Neural crest cell (in vitro differentiated cells): ENCODE measurements at regions not wholly inside any gene's neighbourhood (a gene's known extent, or its start where the extent isn't known, plus 50 kb on each side); places are given as distances from the start of the nearest gene placed in this dataset.

ENCODE experiments used
- DNase-seq: peaks from one replicate; pipeline ENCODE4 v3.0.0; 2021; ENCODE audit warnings: low read depth, mixed read lengths, low spot score
- H3K27ac Mint-ChIP-seq: one replicate; pipeline ENCODE4 v1.8.0; 2021; ENCODE audit warnings: mild to moderate bottlenecking, mixed read lengths; ENCODE audit not compliant: unreplicated experiment
- H3K27me3 Mint-ChIP-seq: 2 replicates; pipeline ENCODE4 v1.8.0; 2021; ENCODE audit warnings: low read depth, mild to moderate bottlenecking, mixed read lengths
- H3K36me3 Mint-ChIP-seq: 2 replicates; pipeline ENCODE4 v1.8.0; 2021; ENCODE audit warnings: low read depth, mild to moderate bottlenecking, mixed read lengths
- H3K4me1 Mint-ChIP-seq: 2 replicates; pipeline ENCODE4 v1.8.0; 2021; ENCODE audit warnings: mixed read lengths
- H3K4me3 Mint-ChIP-seq: one replicate; pipeline ENCODE4 v1.8.0; 2021; ENCODE audit warnings: mild to moderate bottlenecking, mixed read lengths
- H3K9me3 Mint-ChIP-seq: 2 replicates; pipeline ENCODE4 v1.8.0; 2021; ENCODE audit warnings: mixed read lengths
- TF ChIP-seq, protein P1 (sequence below): fragments of 200-600 bp; sonication (generic); conservative IDR thresholded peaks from 2 replicates; pipeline ENCODE4 v1.5.0; 2021; ENCODE audit warnings: antibody characterized with exemption, mild to moderate bottlenecking

DNA sequence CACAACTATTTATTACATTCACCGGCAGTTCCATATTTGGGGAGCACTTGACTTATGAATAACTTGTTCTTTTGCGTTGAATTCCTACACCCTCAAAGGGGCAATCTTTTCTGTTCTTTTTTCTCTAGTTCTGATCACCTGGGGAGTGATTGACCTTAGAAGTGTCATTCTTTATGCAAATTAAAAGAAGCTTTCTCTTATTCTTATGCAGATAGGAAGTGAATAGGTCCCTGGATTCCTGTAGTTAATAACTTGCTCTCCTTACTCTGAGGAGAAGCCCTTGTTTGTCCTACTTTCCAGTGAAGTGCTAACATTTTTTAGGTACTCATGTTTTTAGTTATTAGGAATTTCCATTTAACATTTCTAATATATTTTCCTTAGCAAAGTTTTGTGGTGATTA, 569.8 kb upstream of the LRRTM1 start:
- no peaks in the 10 kb centered on the region for H3K27me3 Mint-ChIP-seq
- H3K4me1 Mint-ChIP-seq, result no peaks in the 10 kb centered on the region
- H3K36me3 Mint-ChIP-seq, result no peaks in the 10 kb centered on the region
- H3K9me3 Mint-ChIP-seq, result peaks cover 3% of the 10 kb centered on the region
- H3K27ac Mint-ChIP-seq, result no peak overlapping the region
- TF ChIP-seq, protein P1, sequence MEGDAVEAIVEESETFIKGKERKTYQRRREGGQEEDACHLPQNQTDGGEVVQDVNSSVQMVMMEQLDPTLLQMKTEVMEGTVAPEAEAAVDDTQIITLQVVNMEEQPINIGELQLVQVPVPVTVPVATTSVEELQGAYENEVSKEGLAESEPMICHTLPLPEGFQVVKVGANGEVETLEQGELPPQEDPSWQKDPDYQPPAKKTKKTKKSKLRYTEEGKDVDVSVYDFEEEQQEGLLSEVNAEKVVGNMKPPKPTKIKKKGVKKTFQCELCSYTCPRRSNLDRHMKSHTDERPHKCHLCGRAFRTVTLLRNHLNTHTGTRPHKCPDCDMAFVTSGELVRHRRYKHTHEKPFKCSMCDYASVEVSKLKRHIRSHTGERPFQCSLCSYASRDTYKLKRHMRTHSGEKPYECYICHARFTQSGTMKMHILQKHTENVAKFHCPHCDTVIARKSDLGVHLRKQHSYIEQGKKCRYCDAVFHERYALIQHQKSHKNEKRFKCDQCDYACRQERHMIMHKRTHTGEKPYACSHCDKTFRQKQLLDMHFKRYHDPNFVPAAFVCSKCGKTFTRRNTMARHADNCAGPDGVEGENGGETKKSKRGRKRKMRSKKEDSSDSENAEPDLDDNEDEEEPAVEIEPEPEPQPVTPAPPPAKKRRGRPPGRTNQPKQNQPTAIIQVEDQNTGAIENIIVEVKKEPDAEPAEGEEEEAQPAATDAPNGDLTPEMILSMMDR, result no peak
- DNase-seq, result no peak
- H3K4me3 Mint-ChIP-seq, result no peak overlapping the region

DNA sequence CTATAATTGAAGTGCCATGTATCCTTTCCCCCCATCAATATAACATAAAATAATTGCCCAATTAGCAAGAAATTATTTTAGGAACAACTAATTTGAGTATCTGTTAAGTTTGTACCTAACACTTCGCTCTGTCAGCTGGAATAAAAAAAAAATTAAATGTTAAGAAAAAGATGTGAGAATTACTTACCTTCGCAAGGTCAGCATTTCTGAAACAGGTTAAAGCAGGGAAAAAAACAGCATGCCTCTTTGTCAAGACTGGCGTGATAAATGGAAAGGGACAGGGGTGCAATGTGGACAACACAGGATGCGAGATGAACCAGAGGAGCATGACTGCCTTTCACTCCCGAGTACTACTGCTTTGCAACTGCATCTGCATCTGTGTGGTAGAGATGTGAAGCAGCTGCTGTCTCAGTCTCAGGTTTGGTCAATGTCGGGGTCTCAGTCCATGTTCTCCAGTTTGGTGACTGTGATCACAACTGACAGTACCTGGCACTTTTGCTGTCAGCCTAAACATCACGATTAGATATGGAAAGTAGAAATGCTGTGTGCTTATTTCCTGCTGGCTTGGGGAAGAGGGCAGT, 565.4 kb upstream of the LRRTM1 start:
- H3K9me3 Mint-ChIP-seq, result peaks cover 3% of the 10 kb centered on the region
- no peak for DNase-seq
- H3K4me3 Mint-ChIP-seq, result no peak overlapping the region
- H3K27ac Mint-ChIP-seq, result no peak overlapping the region
- no peaks in the 10 kb centered on the region for H3K27me3 Mint-ChIP-seq
- TF ChIP-seq, protein P1, result no peak
- H3K36me3 Mint-ChIP-seq, result no peaks in the 10 kb centered on the region
- no peaks in the 10 kb centered on the region for H3K4me1 Mint-ChIP-seq

DNA sequence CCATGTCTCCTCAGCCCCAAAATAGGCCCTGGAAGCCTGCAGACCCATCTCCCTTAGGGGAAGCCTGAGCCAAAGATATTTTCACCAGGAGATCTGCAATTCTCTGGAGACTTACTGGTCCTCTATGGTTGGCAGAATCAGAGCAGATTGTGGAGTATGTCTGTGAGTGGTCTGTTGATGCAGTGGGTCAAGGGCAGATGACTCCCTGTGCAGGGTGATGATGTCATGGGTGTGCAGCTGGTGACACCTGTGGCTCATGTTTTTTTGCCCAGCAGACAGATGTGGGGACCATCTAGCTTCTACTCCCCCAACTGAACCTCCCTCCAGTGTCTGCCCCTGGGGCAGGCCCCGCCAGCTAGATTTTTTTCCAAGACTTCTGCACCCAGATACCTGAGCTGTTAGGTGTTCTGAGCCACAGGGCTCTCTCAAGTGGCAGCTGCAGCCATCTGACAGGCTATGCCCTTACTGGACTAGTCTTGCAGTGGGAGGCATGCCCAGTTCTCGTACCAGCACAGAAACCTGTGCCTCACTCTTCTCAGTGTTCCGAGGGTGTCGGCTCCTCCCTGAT, 558.7 kb upstream of the LRRTM1 start:
- no peaks in the 10 kb centered on the region for H3K27me3 Mint-ChIP-seq
- no peaks in the 10 kb centered on the region for H3K36me3 Mint-ChIP-seq
- H3K4me1 Mint-ChIP-seq, result no peaks in the 10 kb centered on the region
- no peak overlapping the region for H3K4me3 Mint-ChIP-seq
- TF ChIP-seq, protein P1, result no peak
- H3K27ac Mint-ChIP-seq, result no peak overlapping the region
- H3K9me3 Mint-ChIP-seq, result no peaks in the 10 kb centered on the region
- DNase-seq, result no peak

DNA sequence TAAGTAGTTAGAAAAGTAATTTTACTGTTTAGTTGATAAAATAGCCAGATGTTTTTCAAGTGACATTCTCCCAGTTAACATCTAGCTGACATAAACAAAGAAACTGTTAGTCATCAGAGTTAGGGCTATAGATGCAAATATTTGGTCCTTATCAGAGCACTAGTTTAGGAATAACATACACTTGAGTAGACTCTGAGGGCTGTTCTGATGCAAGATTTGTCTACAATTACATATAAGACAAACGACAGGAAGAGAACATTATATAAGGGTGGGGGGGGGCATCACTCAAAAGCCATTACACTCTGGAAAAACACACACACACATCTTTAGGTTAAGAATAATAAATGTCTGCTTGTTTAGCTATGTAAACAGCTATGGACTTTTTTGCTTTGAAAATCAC, 554.4 kb upstream of the LRRTM1 start:
- no peaks in the 10 kb centered on the region for H3K4me1 Mint-ChIP-seq
- TF ChIP-seq, protein P1, result no peak
- H3K27me3 Mint-ChIP-seq, result no peaks in the 10 kb centered on the region
- no peaks in the 10 kb centered on the region for H3K9me3 Mint-ChIP-seq
- DNase-seq, result no peak
- H3K36me3 Mint-ChIP-seq, result no peaks in the 10 kb centered on the region
- H3K4me3 Mint-ChIP-seq, result no peak overlapping the region
- no peak overlapping the region for H3K27ac Mint-ChIP-seq

DNA sequence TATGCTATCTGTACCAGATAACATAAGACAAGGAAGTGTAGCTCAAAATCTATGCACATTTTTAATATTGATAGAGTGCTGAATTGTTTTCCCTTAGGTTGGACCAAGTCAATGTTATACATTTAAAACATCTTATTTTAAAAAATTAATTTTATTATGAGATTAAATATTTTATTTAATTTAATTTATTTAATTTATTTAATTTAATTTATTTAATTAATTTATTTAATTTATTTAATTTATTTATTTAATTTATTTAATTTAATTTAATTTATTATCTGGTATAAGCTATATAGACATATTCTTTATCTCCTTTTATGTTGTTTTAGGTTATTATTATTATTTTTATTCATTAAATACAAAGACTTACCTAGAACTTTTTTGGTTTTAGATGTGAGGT, 551.7 kb upstream of the LRRTM1 start:
- Mint-ChIP-seq H3K27ac (no peak overlapping the region), H3K27me3 (no peaks in the 10 kb centered on the region), H3K36me3 (no peaks in the 10 kb centered on the region), H3K4me1 (no peaks in the 10 kb centered on the region), H3K4me3 (no peak overlapping the region), H3K9me3 (no peaks in the 10 kb centered on the region)
- DNase-seq, result no peak
- TF ChIP-seq, protein P1, result no peak
